Osteocyte (in vitro differentiated cells): ENCODE measurements at regions not wholly inside any gene's neighbourhood (a gene's known extent, or its start where the extent isn't known, plus 50 kb on each side); places are given as distances from the start of the nearest gene placed in this dataset.
"Not testable (repeated sequence)": the region's sequence is repeated elsewhere in the genome, so short reads cannot be mapped to it uniquely, and the experiment has no call there.

Source experiments
- DNase-seq: peaks from one replicate; pipeline ENCODE4 v3.0.0; 2021; ENCODE audit warnings: mixed read lengths; ENCODE audit not compliant: unreplicated experiment; ENCODE audit errors: extremely low spot score
- H3K27ac Mint-ChIP-seq: one replicate; pipeline ENCODE4 v1.8.0; 2021; ENCODE audit warnings: mild to moderate bottlenecking, mixed read lengths; ENCODE audit not compliant: unreplicated experiment
- H3K27me3 Mint-ChIP-seq: one replicate; pipeline ENCODE4 v1.8.0; 2021; ENCODE audit warnings: mixed read lengths; ENCODE audit not compliant: unreplicated experiment
- H3K36me3 Mint-ChIP-seq: one replicate; pipeline ENCODE4 v1.8.0; 2021; ENCODE audit warnings: mixed read lengths; ENCODE audit not compliant: unreplicated experiment
- H3K4me1 Mint-ChIP-seq: one replicate; pipeline ENCODE4 v1.8.0; 2021; ENCODE audit warnings: mixed read lengths; ENCODE audit not compliant: unreplicated experiment
- H3K4me3 Mint-ChIP-seq: one replicate; pipeline ENCODE4 v1.8.0; 2021; ENCODE audit warnings: mild to moderate bottlenecking, moderate library complexity, mixed read lengths; ENCODE audit not compliant: unreplicated experiment
- H3K9me3 Mint-ChIP-seq: one replicate; pipeline ENCODE4 v1.8.0; 2021; ENCODE audit warnings: mixed read lengths; ENCODE audit not compliant: unreplicated experiment
- CTCF ChIP-seq: fragments of 200-600 bp; sonication (generic); IDR thresholded peaks from 2 replicates; pipeline ENCODE4 v1.5.0; 2021; ENCODE audit warnings: antibody characterized with exemption, mild to moderate bottlenecking, moderate library complexity

DNA sequence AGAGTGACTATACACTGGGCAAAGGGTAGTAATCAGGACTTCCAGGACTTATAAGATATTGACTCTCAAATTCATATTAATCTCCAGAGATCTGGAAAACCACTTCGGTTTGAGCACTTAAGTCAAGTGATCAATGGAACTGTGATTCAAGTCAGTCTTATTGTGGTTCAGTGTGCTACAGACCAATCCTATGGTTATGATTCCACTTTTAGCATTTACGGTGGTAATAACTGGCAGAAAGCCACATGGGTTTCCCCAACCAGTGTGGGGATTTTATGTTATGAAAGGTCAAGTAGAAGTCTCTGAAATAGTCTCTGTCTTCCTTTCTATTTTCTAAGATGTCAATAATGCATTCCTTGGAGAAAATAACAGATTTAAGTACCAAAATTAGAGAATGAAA, 151.3 kb upstream of the NEGR1 start:
- TF ChIP-seq CTCF = no peak
- H3K9me3 Mint-ChIP-seq = peaks cover 10% of the 10 kb centered on the region
- H3K27me3 Mint-ChIP-seq = no peaks in the 10 kb centered on the region
- H3K36me3 Mint-ChIP-seq = no peaks in the 10 kb centered on the region
- DNase-seq = no peak
- H3K4me1 Mint-ChIP-seq = peaks cover 9% of the 10 kb centered on the region
- H3K27ac Mint-ChIP-seq = no peak overlapping the region
- H3K4me3 Mint-ChIP-seq = no peak overlapping the region

GRCh38 chr1:72432645-72433267, 150.4 kb upstream of the NEGR1 start:
- no peak for TF ChIP-seq CTCF
- Mint-ChIP-seq H3K4me3 (no peak overlapping the region), H3K9me3 (peaks cover 16% of the 10 kb centered on the region), H3K27me3 (no peaks in the 10 kb centered on the region), H3K27ac (no peak overlapping the region), H3K4me1 (peaks cover under 1% of the 10 kb centered on the region), H3K36me3 (no peaks in the 10 kb centered on the region)
- DNase-seq = no peak

- H3K4me3 Mint-ChIP-seq = no peak overlapping the region
- no peak for DNase-seq
- H3K27me3 Mint-ChIP-seq = no peaks in the 10 kb centered on the region
- H3K36me3 Mint-ChIP-seq = no peaks in the 10 kb centered on the region
- no peak overlapping the region for H3K27ac Mint-ChIP-seq
- H3K9me3 Mint-ChIP-seq = peaks cover 21% of the 10 kb centered on the region
- no peaks in the 10 kb centered on the region for H3K4me1 Mint-ChIP-seq
- no peak for TF ChIP-seq CTCF
Observed at GRCh38 chr1:72431810-72432209, 149.5 kb upstream of the NEGR1 start.

GRCh38 chr1:72428276-72428675, 145.9 kb upstream of the NEGR1 start:
- not testable (repeated sequence) for H3K4me1 Mint-ChIP-seq, H3K4me3 Mint-ChIP-seq, DNase-seq, H3K36me3 Mint-ChIP-seq, H3K27ac Mint-ChIP-seq, H3K27me3 Mint-ChIP-seq
- peaks cover 27% of the 10 kb centered on the region for H3K9me3 Mint-ChIP-seq

GRCh38 chr1:72419229-72419628, 136.9 kb upstream of the NEGR1 start:
- H3K27me3 Mint-ChIP-seq = no peaks in the 10 kb centered on the region
- no peak overlapping the region for H3K27ac Mint-ChIP-seq
- DNase-seq = no peak
- no peaks in the 10 kb centered on the region for H3K36me3 Mint-ChIP-seq
- H3K4me3 Mint-ChIP-seq = no peak overlapping the region
- TF ChIP-seq CTCF = no peak
- peaks cover 2% of the 10 kb centered on the region for H3K9me3 Mint-ChIP-seq
- no peaks in the 10 kb centered on the region for H3K4me1 Mint-ChIP-seq

DNA sequence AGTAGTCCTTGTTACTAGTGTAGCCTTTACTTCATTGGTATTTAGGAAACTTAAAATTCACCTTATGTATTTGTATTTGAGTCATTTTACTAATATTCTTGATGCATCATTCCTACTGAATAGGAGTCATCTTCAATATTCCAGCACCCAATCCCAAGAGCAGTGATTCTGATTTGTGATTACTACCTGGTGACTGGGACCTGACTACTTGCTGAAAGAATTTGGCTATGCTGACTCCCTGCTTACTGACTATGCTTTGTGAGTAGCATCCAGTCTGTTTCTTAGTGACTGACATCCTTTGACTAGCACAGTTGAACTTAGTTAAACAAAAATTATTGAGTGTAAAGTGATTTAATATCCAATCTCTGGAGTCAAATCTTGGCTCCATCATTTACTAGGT, 129.9 kb upstream of the NEGR1 start:
- Mint-ChIP-seq H3K4me1 (no peaks in the 10 kb centered on the region), H3K27me3 (no peaks in the 10 kb centered on the region), H3K9me3 (peaks cover 5% of the 10 kb centered on the region), H3K4me3 (no peak overlapping the region), H3K36me3 (no peaks in the 10 kb centered on the region), H3K27ac (no peak overlapping the region)
- no peak for TF ChIP-seq CTCF
- DNase-seq = no peak
